ENCODE measurements at regions not wholly inside any gene's neighbourhood (a gene's known extent, or its start where the extent isn't known, plus 50 kb on each side); places are given as distances from the start of the nearest gene placed in this dataset.

GRCh38 chr16:16877061-16877460 lies 498.1 kb downstream of the NPIPA7 start:
- Histone ChIP-seq H2AK9ac (replicated peaks; ENCODE audit: low read depth, low read length, poor library complexity) (no peak overlapping the region), H4K5ac (ENCODE audit: low read depth, low read length) (no peak overlapping the region), H3K4me1 (ENCODE audit: control insufficient read depth, insufficient read depth, low read length) (no peaks in the 10 kb centered on the region), H3K23ac (ENCODE audit: low read depth, low read length) (no peak overlapping the region), H2BK20ac (ENCODE audit: low read depth, low read length) (no peak overlapping the region), H2BK15ac (ENCODE audit: low read depth, low read length) (no peak overlapping the region), H3K79me1 (ENCODE audit: low read depth in 1 of 2, low read length in 2 of 2) (no peaks in the 10 kb centered on the region), H2AFZ (replicated peaks; ENCODE audit: low read length, poor library complexity) (no peak overlapping the region), H3K14ac (replicated peaks; ENCODE audit: low read depth, low read length) (no peak overlapping the region), H3K9ac (ENCODE audit: low read depth, low read length) (no peak overlapping the region), H3K4me3 (ENCODE audit: insufficient read depth, low read depth, low read length) (no peak overlapping the region), H4K20me1 (ENCODE audit: insufficient read depth, low read length) (no peaks in the 10 kb centered on the region), H2BK120ac (ENCODE audit: low read depth, low read length) (no peak overlapping the region), H3K9me1 (ENCODE audit: insufficient read depth, low read length) (no peaks in the 10 kb centered on the region), H3K4ac (ENCODE audit: low read depth, low read length) (no peak overlapping the region), H2AK5ac (ENCODE audit: low read depth, low read length) (no peak overlapping the region), H4K8ac (ENCODE audit: low read depth in 2 of 2, low read length in 2 of 2) (no peak overlapping the region), H3K18ac (ENCODE audit: low read depth, low read length) (no peak overlapping the region), H3K27ac (ENCODE audit: insufficient read depth, low read length) (no peak overlapping the region), H3K27me3 (ENCODE audit: control insufficient read depth, insufficient read depth, low read length) (no peaks in the 10 kb centered on the region), H3K56ac (ENCODE audit: extremely low read depth, insufficient read depth, low read length) (no peak overlapping the region), H3K36me3 (ENCODE audit: control insufficient read depth, insufficient read depth, low read length) (no peaks in the 10 kb centered on the region), H4K91ac (ENCODE audit: insufficient read depth, low read depth, low read length) (no peak overlapping the region), H3K4me2 (ENCODE audit: low read depth, low read length) (no peak overlapping the region), H3K9me3 (ENCODE audit: control insufficient read depth, insufficient read depth, low read length) (peaks cover 2% of the 10 kb centered on the region; the same call in 1 of the 2 replicates), H2BK5ac (ENCODE audit: low read depth, low read length, poor library complexity, severe bottlenecking) (no peak overlapping the region)
- ATAC-seq (ENCODE audit: low read depth) (no peak), DNase-seq (no peak)
- intact Hi-C loops (cut with micrococcal nuclease): no loop called here
- TF ChIP-seq POLR2A (IDR thresholded peaks at IDR 0.05; ENCODE audit: low read depth, low read length) (no peak), RFX5 (IDR thresholded peaks at IDR 0.05; ENCODE audit: low read depth, low read length) (no peak), ELK1 (IDR thresholded peaks at IDR 0.05; ENCODE audit: borderline replicate concordance, low read depth, low read length) (no peak)
- BruUV-seq (replicated peaks): no TSS peak
- no CpG with 5 or more reads among the region's 2 CpGs for WGBS, 2 experiments (ENCODE audit: extremely low coverage in 2 of 2, insufficient read length in 1 of 2)
- in situ Hi-C loops (cut with MboI; ENCODE audit: low sequenced_read_pairs): no loop called here
- dilution Hi-C loops (cut with HindIII; ENCODE audit: low sequenced_read_pairs, unreplicated experiment): no loop called here
- POLR2A ChIA-PET (ENCODE audit: unreplicated experiment): no interaction called here
- CTCF ChIA-PET: no interaction called here
